ENCODE measurements at regions not wholly inside any gene's neighbourhood (a gene's known extent, or its start where the extent isn't known, plus 50 kb on each side); places are given as distances from the start of the nearest gene placed in this dataset.

DNA sequence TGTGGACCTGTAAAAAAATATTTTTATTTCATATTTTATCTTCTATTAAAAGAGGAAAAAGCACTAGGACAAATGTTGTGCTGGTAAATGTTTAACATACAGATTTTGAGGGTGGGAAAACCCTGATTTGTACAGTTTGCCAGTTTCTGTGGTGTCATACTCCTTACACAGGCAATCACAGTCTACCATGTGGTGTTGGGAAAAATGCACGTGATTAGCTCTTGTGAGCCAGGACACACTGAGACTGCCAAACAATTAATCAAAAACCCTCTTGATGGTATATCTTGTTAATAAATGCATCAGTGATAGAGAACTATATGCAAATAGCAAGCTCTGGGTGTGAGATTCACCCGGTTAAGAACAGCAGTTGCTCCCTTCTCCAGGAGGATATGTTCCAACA is 136.5 kb upstream of the ZC3H11B start:
- H3K27ac ChIP-seq (ENCODE audit: low read depth): no peak overlapping the region
- H3K36me3 ChIP-seq (ENCODE audit: insufficient read depth): no peaks in the 10 kb centered on the region
- no peak for DNase-seq (ENCODE audit: extremely low spot score)
- H3K4me1 ChIP-seq (ENCODE audit: insufficient read depth): no peaks in the 10 kb centered on the region
- no peak overlapping the region for H3K4me3 ChIP-seq (ENCODE audit: low read depth, low read length)
- 75% methylated on average over 2 of the region's 2 CpGs for WGBS

DNA sequence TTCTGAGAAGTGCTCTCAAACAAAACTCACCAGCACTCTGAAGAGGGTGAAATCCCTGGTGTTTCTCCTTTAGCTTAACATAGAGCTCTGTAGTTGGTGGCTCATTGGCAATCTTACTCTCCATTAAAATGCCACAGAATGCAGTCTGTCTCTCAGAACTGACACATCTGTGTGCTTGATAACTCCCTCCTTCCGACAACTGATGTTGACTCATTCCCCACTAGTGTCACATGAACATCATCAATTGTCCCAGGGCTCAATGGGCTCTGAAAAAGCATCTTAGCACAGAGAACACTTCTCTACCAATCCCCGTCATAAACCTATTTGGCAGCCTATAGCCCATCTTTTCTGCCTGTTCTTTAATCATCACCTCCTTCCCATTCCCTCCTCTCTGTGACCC is 133.2 kb upstream of the ZC3H11B start:
- Histone ChIP-seq H3K27ac (ENCODE audit: low read depth) (no peak overlapping the region), H3K36me3 (ENCODE audit: insufficient read depth) (no peaks in the 10 kb centered on the region), H3K4me3 (ENCODE audit: low read depth, low read length) (no peak overlapping the region), H3K4me1 (ENCODE audit: insufficient read depth) (no peaks in the 10 kb centered on the region)
- DNase-seq (ENCODE audit: extremely low spot score): no peak
- WGBS: 98% methylated on average over 2 of the region's 2 CpGs

DNA sequence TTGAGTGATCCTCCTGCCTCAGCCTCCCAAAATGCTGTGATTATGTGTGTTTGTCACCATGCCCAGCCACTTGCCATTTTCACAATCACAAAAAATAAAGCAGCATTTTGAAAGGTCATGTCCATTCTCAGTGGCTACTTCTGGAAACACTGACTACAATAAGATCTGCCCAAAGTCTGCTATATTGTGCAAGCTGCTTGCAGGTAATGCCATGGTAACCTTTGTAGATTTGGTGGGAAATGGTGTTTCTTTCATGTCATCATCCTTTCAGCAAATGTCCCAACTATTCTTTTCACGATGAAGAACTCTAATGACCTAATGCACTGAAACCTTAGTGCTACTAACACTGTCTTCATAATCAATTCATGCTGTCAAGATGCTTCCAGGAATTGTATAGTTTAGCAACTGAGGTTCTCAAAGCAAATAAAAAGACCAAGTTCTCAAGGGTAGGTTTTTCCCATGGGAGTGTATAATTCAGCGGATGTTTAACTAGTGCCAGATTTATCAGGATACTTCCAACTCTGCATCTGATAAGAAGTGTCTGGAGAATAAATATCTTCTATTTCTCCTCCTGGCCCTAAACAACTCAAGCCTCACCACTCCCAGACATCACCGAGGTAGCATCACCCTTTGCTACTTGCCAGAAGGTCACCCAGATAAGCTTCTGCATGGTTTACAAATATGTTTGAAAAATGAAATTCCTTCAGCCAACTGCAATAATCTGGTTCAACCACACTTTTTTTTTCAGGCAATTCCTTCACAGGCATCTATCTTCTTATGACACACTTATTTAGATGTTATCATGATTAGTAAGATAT is 132.0 kb upstream of the ZC3H11B start:
- Histone ChIP-seq H3K4me1 (ENCODE audit: insufficient read depth) (no peaks in the 10 kb centered on the region), H3K4me3 (ENCODE audit: low read depth, low read length) (no peak overlapping the region), H3K27ac (ENCODE audit: low read depth) (no peak overlapping the region), H3K36me3 (ENCODE audit: insufficient read depth) (no peaks in the 10 kb centered on the region)
- WGBS: 24% methylated on average over 3 of the region's 3 CpGs
- no peak for DNase-seq (ENCODE audit: extremely low spot score)

DNA sequence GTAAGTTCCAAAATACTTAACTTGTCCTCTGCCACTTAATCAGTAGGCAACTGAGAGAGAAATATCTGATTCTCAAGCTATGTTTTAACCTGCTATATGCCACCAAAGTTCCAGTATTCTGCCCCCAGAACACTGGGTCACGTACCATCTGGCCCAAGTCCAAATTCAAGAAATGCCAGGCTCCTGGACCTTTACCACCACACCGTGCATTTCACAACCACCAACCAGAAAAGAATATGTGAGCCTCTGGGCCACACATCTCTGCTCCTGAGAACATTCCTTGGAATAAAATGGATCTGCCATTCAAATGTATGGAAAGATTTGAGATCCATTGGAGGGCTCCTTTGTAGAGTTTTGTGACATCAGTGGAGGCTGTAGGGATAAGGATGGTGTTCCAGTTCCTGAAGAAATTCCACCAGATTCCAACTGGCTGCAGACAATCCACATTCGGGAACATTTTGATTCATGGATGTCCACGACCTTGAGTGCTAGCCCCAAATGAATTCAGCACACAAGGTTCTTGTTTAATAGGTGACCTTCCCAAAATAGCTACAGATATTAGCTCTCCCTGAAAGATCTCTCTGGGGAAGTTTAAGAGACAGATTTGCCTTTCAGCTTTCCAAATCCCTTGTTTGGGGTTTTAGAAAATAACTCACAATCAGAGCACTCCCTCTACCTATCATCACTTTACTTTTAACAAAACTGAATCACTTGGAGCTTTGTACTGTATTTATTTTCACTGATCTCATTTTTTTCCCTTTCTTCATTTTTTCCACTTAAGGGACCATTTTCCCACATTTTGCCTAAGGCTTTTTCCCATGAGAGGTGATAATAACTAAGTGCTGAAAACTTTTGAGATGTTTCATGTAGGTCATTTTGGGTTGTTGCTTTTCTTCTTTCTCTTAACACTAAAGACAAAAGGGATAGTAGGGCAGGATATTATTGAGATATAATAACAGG is 128.4 kb upstream of the ZC3H11B start:
- DNase-seq (ENCODE audit: extremely low spot score): no peak
- Histone ChIP-seq H3K4me3 (ENCODE audit: low read depth, low read length) (no peak overlapping the region), H3K36me3 (ENCODE audit: insufficient read depth) (no peaks in the 10 kb centered on the region), H3K27ac (ENCODE audit: low read depth) (no peak overlapping the region), H3K4me1 (ENCODE audit: insufficient read depth) (no peaks in the 10 kb centered on the region)
- 66% methylated on average over 4 of the region's 4 CpGs for WGBS

DNA sequence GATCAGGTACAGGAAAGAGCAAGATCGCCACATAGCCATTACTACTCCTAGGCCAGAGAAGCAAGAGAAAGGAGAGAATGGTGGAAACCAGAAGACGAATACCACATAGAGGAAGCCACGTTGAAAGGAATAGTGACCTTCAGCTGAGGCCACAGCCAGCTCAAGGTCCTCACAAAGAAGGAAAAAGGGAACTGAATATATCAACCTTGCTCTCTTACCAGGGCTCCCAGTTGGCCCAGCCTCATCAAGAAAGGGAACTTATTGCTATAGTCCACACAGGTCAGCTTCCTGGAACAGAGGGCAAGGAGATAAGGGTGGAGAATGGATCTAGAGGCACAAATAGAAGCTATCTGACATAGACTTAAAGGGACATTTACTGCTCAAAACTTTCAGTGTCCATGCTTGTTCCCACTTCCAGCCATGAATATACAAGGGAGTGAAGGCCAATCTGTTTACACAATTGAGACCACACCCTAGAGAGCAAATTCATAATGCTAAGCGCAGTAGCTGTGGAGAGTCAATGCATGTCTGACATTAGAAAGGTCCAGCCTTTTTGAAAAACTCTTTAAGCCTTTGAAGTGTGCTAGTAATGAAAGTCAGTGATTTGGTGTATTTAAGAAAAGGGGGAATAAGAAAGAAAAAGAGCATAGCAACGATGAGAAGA is 120.7 kb upstream of the ZC3H11B start:
- no peaks in the 10 kb centered on the region for H3K4me1 ChIP-seq (ENCODE audit: insufficient read depth)
- DNase-seq (ENCODE audit: extremely low spot score): no peak
- WGBS: 77% methylated on average over 5 of the region's 5 CpGs
- H3K4me3 ChIP-seq (ENCODE audit: low read depth, low read length): no peak overlapping the region
- H3K27ac ChIP-seq (ENCODE audit: low read depth): no peak overlapping the region
- no peaks in the 10 kb centered on the region for H3K36me3 ChIP-seq (ENCODE audit: insufficient read depth)

DNA sequence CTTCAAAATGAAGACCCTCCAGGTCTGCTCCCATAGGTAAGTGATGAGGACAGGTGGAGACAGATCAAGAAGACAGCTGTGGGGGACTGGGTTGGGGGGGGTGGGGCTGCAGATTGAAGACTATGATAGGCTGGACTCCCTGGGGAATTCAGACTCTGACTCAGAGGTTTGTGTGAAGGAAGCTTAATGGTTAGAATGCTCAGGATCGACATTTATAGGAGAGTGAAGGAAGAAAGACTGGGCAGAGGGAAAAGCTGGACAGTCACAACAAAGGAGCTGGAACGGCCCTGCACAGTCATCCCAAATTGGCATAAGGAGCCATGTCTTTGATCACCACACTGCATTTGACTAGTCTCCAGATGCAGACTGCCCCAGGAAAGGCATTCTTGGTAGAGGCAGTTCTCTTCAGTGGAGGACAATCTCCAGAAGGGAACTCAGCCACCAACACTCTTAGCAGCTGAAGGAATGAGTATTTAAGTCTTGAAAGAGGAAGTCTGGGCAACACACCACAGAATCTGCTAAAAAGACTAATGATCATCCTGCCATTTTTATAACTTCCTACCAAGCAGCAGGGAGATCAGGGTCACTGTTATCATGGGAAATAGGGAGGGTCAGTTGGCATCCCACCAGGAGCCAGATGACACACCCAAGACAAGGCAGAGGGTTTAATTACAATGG is 120.0 kb upstream of the ZC3H11B start:
- Histone ChIP-seq H3K4me1 (ENCODE audit: insufficient read depth) (no peaks in the 10 kb centered on the region), H3K27ac (ENCODE audit: low read depth) (no peak overlapping the region), H3K36me3 (ENCODE audit: insufficient read depth) (no peaks in the 10 kb centered on the region), H3K4me3 (ENCODE audit: low read depth, low read length) (no peak overlapping the region)
- 81% methylated on average over 2 of the region's 2 CpGs for WGBS
- no peak for DNase-seq (ENCODE audit: extremely low spot score)

DNA sequence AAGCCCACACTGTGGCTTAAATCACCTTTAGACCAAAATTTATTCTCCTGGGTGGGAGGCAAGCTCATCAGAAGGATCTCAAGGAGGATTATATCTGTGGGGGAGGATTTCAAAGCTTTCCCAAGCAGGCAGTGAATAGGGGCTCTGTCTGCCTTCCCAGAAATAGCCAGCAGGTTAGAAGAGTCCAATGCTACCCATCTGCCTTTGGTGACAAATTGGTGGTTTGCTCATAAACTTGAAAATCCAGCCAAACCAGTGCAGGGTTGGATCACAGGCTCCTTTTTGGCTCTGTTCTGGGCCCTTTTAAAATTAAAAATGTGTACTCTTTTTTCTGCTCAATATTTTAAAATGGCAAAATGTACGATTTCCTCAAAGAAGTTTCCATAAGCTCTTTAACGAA is 118.9 kb upstream of the ZC3H11B start:
- no peak overlapping the region for H3K27ac ChIP-seq (ENCODE audit: low read depth)
- 84% methylated on average over 2 of the region's 2 CpGs for WGBS
- no peaks in the 10 kb centered on the region for H3K36me3 ChIP-seq (ENCODE audit: insufficient read depth)

DNA sequence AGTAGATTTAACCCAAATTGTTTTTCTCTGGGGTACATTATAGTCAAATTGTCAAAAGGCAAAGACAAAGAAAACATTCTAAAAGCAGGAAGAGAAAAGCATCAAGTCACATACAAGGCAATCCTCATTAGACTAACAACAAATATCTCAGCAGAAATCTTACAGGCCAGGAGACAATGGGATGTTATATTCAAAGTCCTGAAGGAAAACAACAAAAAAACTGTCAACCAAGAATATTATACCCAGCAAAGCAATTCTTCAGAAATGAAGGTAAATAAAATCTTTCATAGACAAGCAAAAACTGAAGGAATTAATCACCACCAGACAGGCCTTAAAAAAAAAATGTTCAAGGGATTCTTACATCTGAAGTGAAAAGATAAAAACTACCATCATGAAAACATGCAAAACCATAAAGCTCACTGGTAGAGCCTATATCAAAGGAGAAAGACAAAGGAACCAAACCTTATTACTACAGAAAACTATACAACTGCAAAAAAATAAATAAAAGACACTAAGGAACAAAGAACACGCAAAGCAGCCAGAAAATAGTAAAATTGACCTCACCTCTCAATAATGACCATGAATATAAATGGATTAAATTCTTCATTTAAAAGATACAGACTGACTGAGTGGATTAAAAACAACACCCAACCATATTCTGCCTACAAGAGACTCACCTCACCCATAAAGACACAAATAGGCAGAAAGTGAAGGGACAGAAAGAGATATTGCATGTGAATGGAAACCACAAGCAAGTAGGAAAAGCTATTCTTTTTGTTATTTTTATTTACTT is 113.8 kb upstream of the ZC3H11B start:
- no peak for DNase-seq (ENCODE audit: extremely low spot score)
- no peaks in the 10 kb centered on the region for H3K4me1 ChIP-seq (ENCODE audit: insufficient read depth)
- WGBS: 94% methylated on average over 1 of the region's 1 CpG
- H3K4me3 ChIP-seq (ENCODE audit: low read depth, low read length): no peak overlapping the region
- H3K36me3 ChIP-seq (ENCODE audit: insufficient read depth): no peaks in the 10 kb centered on the region
- no peak overlapping the region for H3K27ac ChIP-seq (ENCODE audit: low read depth)

More for the DNA sequence above, 118.9 kb upstream of the ZC3H11B start:
- Histone ChIP-seq H3K4me3 (ENCODE audit: low read depth, low read length) (no peak overlapping the region), H3K4me1 (ENCODE audit: insufficient read depth) (no peaks in the 10 kb centered on the region)
- DNase-seq (ENCODE audit: extremely low spot score): no peak

DNA sequence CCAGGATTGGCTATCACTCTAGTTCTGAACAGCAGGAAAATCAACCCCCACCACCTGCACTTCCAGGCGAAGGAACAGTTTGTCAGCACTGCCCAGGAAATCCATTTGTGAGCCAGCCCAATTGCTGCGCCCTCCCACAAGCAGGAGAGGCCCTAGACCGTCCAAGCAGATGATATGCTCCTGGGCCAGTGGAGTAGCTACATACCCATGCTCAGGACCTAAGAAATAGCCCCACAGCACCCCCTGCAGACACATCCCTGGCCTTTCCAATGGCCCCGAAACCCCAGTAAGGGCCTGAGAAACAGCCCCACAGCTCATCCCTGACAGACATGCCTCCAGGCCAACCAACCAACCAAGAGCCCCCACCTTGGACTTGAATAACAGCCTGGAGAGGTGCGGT is 111.5 kb upstream of the ZC3H11B start:
- Histone ChIP-seq H3K4me1 (ENCODE audit: insufficient read depth) (no peaks in the 10 kb centered on the region), H3K27ac (ENCODE audit: low read depth) (no peak overlapping the region), H3K4me3 (ENCODE audit: low read depth, low read length) (no peak overlapping the region), H3K36me3 (ENCODE audit: insufficient read depth) (no peaks in the 10 kb centered on the region)
- 83% methylated on average over 5 of the region's 5 CpGs for WGBS
- DNase-seq (ENCODE audit: extremely low spot score): no peak

DNA sequence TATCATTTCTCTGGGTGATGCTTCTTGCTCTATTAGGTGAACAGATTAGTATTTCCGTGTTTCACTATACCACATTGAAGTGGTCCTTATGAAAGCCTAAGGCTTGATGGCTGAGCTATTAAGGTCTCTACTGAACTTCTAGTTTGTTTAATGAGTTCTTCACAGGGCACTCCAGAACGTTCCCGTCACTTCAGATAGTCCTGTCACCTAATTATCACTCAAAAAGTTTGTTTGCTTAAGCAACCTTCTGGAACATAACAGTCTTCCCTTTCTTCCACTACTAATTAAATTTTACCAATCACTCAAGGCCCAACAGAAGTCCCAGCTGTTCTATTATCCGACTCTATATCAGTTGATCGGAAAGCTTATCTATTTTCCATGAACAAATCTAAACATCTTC is 104.6 kb upstream of the ZC3H11B start:
- Histone ChIP-seq H3K4me1 (ENCODE audit: insufficient read depth) (no peaks in the 10 kb centered on the region), H3K36me3 (ENCODE audit: insufficient read depth) (no peaks in the 10 kb centered on the region), H3K27ac (ENCODE audit: low read depth) (no peak overlapping the region), H3K4me3 (ENCODE audit: low read depth, low read length) (no peak overlapping the region)
- DNase-seq (ENCODE audit: extremely low spot score): no peak
- 70% methylated on average over 5 of the region's 5 CpGs for whole genome bisulfite sequencing

DNA sequence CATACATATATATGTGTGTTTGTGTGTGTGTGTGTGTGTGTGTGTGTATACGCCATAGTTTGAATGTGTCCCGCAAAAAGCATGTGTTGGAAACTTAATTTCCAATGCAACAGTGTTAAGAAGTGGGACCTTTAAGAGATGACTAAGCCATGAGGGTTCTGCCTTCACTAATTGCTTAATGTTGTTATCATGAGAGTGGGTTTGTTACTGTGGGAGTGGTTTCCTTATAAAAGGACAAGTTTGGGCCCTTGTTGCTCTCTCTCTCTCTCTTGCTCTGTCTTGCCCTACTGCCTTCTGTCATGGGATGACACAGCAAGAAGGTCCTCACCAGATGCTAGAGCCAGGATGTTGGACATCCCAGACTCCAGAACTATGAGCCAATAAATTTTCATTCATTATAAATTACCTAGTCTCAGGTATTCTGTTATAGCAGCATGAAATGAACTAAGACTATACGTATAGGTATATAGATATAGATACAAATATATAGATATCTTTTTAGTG is 103.8 kb upstream of the ZC3H11B start:
- no peak for DNase-seq (ENCODE audit: extremely low spot score)
- 95% methylated on average over 3 of the region's 3 CpGs for WGBS
- no peaks in the 10 kb centered on the region for H3K4me1 ChIP-seq (ENCODE audit: insufficient read depth)
- no peak overlapping the region for H3K27ac ChIP-seq (ENCODE audit: low read depth)
- H3K4me3 ChIP-seq (ENCODE audit: low read depth, low read length): no peak overlapping the region
- no peaks in the 10 kb centered on the region for H3K36me3 ChIP-seq (ENCODE audit: insufficient read depth)

DNA sequence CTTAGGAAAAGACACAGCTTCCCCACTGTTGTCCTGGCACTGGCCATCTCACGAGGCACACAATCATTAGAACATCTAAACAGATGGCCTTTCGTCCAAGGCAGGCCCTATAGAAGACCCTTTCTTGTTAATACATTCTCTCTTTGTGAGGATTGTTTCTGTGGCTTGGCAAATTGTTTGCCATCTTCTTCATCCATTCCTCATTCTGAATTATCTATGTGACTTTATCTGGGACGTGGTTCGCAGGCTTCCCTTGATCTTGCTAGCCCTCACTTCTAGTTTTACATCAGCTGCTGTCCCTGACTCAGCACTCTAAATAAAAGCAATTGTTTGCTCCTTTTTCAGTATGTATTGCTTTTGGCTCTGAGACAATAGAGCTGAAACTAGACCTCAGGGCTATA is 101.1 kb upstream of the ZC3H11B start:
- no peak overlapping the region for H3K27ac ChIP-seq (ENCODE audit: low read depth)
- 78% methylated on average over 4 of the region's 4 CpGs for WGBS
- H3K4me3 ChIP-seq (ENCODE audit: low read depth, low read length): no peak overlapping the region
- DNase-seq (ENCODE audit: extremely low spot score): no peak
- H3K4me1 ChIP-seq (ENCODE audit: insufficient read depth): no peaks in the 10 kb centered on the region
- no peaks in the 10 kb centered on the region for H3K36me3 ChIP-seq (ENCODE audit: insufficient read depth)

All from urinary bladder (tissue), 3 donors.